ENCODE measurements at regions not wholly inside any gene's neighbourhood (a gene's known extent, or its start where the extent isn't known, plus 50 kb on each side); places are given as distances from the start of the nearest gene placed in this dataset.

DNA sequence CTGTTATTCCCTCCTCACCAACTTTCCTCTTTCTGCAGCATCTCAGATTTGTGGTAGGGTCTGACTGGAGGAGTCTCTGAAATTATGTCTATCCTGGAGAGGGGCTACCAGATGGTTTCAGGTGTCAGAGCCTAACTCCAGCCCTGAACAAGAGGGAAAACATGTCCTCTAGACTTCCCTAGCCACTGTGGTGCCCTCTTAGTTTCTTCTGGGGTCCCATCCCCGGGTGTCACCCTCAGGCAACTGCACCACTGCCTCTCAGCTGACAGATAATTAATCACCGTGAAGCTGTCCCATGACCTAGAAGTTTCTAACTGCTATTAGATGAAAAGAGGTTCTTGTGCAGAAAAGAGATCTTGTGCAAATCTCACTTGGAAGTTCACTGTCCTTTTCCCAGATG, 95.1 kb upstream of the CELF4 start:
- no peak overlapping the region for H3K27ac ChIP-seq (ENCODE audit: low read depth, low read length)
- ChIA-PET CTCF (no interaction called here), POLR2A (no interaction called here)
- Mint-ChIP-seq H3K4me3 (no peak overlapping the region), H3K36me3 (no peaks in the 10 kb centered on the region), H3K27ac (no peak overlapping the region), H3K4me1 (no peaks in the 10 kb centered on the region), H3K27me3 (peaks cover 0 to 1% of the 10 kb centered on the region in 2 donors), H3K9me3 (peaks cover 0 to 15% (median 5%) of the 10 kb centered on the region in 5 donors)
- H3K4me3 ChIP-seq (ENCODE audit: low read length) = no peak overlapping the region
- DNase-seq = no peak
- H3K9me3 ChIP-seq (ENCODE audit: low read length) = no peaks in the 10 kb centered on the region
- H3K27me3 ChIP-seq (ENCODE audit: insufficient read depth, low read length, poor library complexity, severe bottlenecking) = no peaks in the 10 kb centered on the region
- H3K36me3 ChIP-seq (ENCODE audit: insufficient read depth, low read length) = no peaks in the 10 kb centered on the region
- H3K4me1 ChIP-seq (ENCODE audit: insufficient read depth, low read length) = no peaks in the 10 kb centered on the region

DNA sequence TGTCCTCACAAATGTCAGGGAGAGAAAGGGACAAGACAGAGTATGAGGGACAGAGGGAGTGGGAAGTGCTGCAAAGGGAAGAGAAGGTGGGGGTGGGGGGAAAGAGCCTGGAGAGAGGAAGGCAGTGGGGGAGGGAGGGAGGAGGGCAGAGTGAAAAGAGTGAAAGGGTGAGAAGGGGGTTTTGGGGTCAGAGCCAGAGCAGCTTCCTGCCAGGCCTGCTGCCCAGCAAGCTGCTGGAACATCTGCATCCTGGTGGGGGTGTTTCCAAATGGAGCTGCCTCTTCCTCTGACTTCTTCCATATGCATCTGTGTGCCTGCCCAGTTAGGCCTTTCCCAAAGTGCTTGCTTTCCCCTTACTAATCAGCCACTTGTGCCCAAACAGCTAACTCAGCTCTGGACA, 94.3 kb upstream of the CELF4 start:
- Histone ChIP-seq H3K27ac (ENCODE audit: low read depth, low read length) (no peak overlapping the region), H3K4me3 (ENCODE audit: low read length) (no peak overlapping the region), H3K36me3 (ENCODE audit: insufficient read depth, low read length) (no peaks in the 10 kb centered on the region), H3K4me1 (ENCODE audit: insufficient read depth, low read length) (no peaks in the 10 kb centered on the region), H3K27me3 (ENCODE audit: insufficient read depth, low read length, poor library complexity, severe bottlenecking) (no peaks in the 10 kb centered on the region), H3K9me3 (ENCODE audit: low read length) (no peaks in the 10 kb centered on the region)
- Mint-ChIP-seq H3K4me1 (no peaks in the 10 kb centered on the region), H3K9me3 (peaks cover 0 to 15% (median 5%) of the 10 kb centered on the region in 5 donors), H3K36me3 (no peaks in the 10 kb centered on the region), H3K27me3 (peaks cover 0 to 1% of the 10 kb centered on the region in 2 donors), H3K27ac (no peak overlapping the region), H3K4me3 (no peak overlapping the region)
- POLR2A ChIA-PET = no interaction called here
- no peak for DNase-seq
- CTCF ChIA-PET = no interaction called here

DNA sequence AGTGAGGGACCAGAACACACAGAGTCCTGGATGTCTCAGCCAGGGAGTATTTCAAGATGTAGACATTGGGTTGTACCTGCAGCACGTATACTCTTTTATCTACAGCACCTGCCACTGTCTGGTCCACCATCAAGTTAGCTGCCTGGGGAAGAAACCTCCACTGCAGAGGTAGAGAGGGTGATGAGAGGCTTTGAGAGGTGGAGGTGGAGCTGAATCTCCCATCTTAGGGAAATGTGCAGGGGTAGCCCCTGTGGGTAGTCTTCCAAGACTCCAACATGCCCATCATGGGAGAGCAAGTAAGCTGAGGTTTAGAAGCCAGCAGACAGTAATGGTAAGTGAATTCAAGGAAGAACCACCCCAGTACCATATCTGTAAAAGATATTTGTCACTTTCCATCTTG, 93.3 kb upstream of the CELF4 start:
- Mint-ChIP-seq H3K4me1 (no peaks in the 10 kb centered on the region), H3K36me3 (no peaks in the 10 kb centered on the region), H3K9me3 (peaks cover 0 to 15% (median 5%) of the 10 kb centered on the region in 5 donors), H3K4me3 (no peak overlapping the region), H3K27ac (no peak overlapping the region), H3K27me3 (peaks cover 0 to 3% of the 10 kb centered on the region in 2 donors)
- ChIA-PET CTCF (no interaction called here), POLR2A (no interaction called here)
- Histone ChIP-seq H3K4me1 (ENCODE audit: insufficient read depth, low read length) (no peaks in the 10 kb centered on the region), H3K27me3 (ENCODE audit: insufficient read depth, low read length, poor library complexity, severe bottlenecking) (no peaks in the 10 kb centered on the region), H3K4me3 (ENCODE audit: low read length) (no peak overlapping the region), H3K27ac (ENCODE audit: low read depth, low read length) (no peak overlapping the region), H3K9me3 (ENCODE audit: low read length) (no peaks in the 10 kb centered on the region), H3K36me3 (ENCODE audit: insufficient read depth, low read length) (no peaks in the 10 kb centered on the region)
- DNase-seq = no peak

DNA sequence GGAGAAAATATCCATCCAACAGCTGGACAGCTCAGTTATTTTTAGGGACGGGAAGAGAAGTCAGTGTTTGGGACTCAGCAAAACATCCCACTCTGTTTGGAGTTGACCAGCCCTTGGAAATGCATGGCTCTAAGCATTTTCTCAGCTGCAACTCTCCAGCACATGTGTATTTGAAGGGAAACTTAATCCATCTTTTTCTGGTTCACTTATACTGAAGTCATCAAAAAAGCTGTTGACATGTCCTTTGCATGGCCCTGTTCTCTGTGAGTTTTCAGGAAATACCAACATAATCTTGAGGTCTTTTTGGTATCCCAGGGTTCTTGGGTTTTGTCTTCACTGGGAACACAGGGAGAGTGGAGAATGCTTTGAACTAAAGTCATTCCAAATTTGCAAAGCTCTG, 91.9 kb upstream of the CELF4 start:
- POLR2A ChIA-PET = no interaction called here
- H3K36me3 ChIP-seq (ENCODE audit: insufficient read depth, low read length) = no peaks in the 10 kb centered on the region
- no peaks in the 10 kb centered on the region for H3K9me3 ChIP-seq (ENCODE audit: low read length)
- H3K4me1 Mint-ChIP-seq = no peaks in the 10 kb centered on the region
- no peak for DNase-seq
- H3K9me3 Mint-ChIP-seq = peaks cover 0 to 9% (median 2%) of the 10 kb centered on the region in 5 donors
- peaks cover 0 to 3% of the 10 kb centered on the region in 2 donors for H3K27me3 Mint-ChIP-seq
- CTCF ChIA-PET = no interaction called here
- H3K27me3 ChIP-seq (ENCODE audit: insufficient read depth, low read length, poor library complexity, severe bottlenecking) = no peaks in the 10 kb centered on the region
- H3K36me3 Mint-ChIP-seq = no peaks in the 10 kb centered on the region
- H3K4me1 ChIP-seq (ENCODE audit: insufficient read depth, low read length) = no peaks in the 10 kb centered on the region
- no peak overlapping the region for H3K27ac ChIP-seq (ENCODE audit: low read depth, low read length)
- H3K27ac Mint-ChIP-seq = no peak overlapping the region
- H3K4me3 ChIP-seq (ENCODE audit: low read length) = no peak overlapping the region
- no peak overlapping the region for H3K4me3 Mint-ChIP-seq

DNA sequence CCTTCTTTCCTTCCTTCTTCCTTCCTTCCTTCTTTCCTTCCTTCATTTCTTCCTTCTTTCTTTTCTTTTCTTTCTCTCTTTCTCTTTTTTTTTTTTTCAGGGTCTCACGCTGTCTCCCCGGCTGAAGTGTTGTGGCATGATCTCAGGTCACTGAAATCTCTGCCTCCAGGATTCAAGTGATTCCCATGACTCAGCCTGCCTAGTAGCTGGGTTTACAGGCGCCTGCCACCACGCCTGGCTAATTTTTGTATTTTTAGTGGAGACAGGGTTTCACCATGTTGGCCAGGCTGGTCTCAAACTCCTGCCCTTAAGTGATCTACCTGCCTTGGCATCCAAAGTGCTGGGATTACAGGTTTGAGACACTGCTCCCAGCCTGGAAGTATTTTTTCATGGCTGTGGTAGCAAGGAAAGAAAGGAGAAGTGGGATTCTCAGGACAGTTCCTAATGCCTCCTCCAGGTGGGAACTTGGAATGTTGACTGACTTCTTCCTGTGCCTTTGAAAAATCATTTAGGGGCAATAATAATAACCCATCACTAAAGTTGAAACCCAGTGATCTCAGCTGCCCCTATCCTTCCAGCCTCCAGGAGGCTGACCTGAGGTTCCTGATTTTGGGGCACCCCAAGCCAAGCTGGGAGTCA, 89.3 kb upstream of the CELF4 start:
- Histone ChIP-seq H3K4me3 (ENCODE audit: low read length) (no peak overlapping the region), H3K27me3 (ENCODE audit: insufficient read depth, low read length, poor library complexity, severe bottlenecking) (no peaks in the 10 kb centered on the region), H3K27ac (ENCODE audit: low read depth, low read length) (no peak overlapping the region), H3K36me3 (ENCODE audit: insufficient read depth, low read length) (no peaks in the 10 kb centered on the region), H3K4me1 (ENCODE audit: insufficient read depth, low read length) (no peaks in the 10 kb centered on the region), H3K9me3 (ENCODE audit: low read length) (no peaks in the 10 kb centered on the region)
- Mint-ChIP-seq H3K9me3 (peaks cover 0 to 11% (median 5%) of the 10 kb centered on the region in 5 donors), H3K4me1 (no peaks in the 10 kb centered on the region), H3K27me3 (peaks cover 0 to 1% of the 10 kb centered on the region in 2 donors), H3K27ac (no peak overlapping the region), H3K36me3 (no peaks in the 10 kb centered on the region), H3K4me3 (no peak overlapping the region)
- ChIA-PET CTCF (no interaction called here), POLR2A (no interaction called here)
- DNase-seq = no peak

DNA sequence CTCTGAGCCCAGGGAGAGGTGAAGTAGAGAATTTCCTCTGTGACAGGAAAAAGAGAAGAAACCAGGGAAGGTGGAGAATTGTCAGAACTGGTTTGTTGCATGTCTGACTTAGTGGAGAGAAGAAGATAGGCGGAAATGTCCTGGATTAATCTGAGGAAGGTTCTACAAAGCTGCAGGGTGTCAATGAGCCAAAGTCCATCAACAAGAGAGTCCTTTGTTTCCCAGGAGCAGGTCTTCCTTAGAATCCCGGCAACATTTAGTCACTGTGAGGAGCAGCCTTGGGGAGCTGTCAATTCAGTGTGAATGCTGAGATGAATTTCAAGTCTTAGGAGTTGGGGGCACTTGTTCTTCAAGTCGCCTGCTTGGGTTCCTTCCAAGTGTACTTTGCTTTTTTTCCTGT, 88.4 kb upstream of the CELF4 start:
- Histone ChIP-seq H3K27ac (ENCODE audit: low read depth, low read length) (no peak overlapping the region), H3K27me3 (ENCODE audit: insufficient read depth, low read length, poor library complexity, severe bottlenecking) (no peaks in the 10 kb centered on the region), H3K9me3 (ENCODE audit: low read length) (no peaks in the 10 kb centered on the region), H3K4me1 (ENCODE audit: insufficient read depth, low read length) (no peaks in the 10 kb centered on the region), H3K36me3 (ENCODE audit: insufficient read depth, low read length) (no peaks in the 10 kb centered on the region), H3K4me3 (ENCODE audit: low read length) (no peak overlapping the region)
- Mint-ChIP-seq H3K4me3 (no peak overlapping the region), H3K27me3 (peaks cover 0 to 1% of the 10 kb centered on the region in 2 donors), H3K9me3 (peaks cover 4 to 15% (median 9%) of the 10 kb centered on the region in 5 donors), H3K36me3 (no peaks in the 10 kb centered on the region), H3K4me1 (no peaks in the 10 kb centered on the region), H3K27ac (no peak overlapping the region)
- DNase-seq = no peak
- CTCF ChIA-PET = no interaction called here
- POLR2A ChIA-PET = no interaction called here

DNA sequence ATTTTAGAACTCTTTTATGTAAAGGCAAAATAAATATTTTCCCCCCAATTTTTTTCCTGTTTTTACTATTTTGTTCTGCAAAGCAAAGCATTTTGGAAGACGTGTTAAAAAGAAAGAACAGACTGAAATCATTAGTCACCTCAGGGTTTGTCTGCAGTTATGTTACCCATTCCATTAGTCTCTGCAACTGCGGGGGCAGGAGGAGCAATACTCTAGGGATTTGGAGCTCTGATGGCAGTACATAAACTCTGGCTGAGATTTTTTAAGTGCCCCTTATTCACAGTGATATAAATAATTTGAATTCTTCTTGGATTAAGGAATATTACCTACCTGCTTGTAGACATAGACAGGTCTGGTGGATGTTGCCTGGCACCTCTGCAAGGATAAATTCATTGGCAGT, 88.0 kb upstream of the CELF4 start:
- H3K4me1 ChIP-seq (ENCODE audit: insufficient read depth, low read length) = no peaks in the 10 kb centered on the region
- H3K4me3 ChIP-seq (ENCODE audit: low read length) = no peak overlapping the region
- Mint-ChIP-seq H3K27ac (no peak overlapping the region), H3K9me3 (peaks cover 4 to 14% (median 9%) of the 10 kb centered on the region in 5 donors), H3K27me3 (peaks cover 0 to 1% of the 10 kb centered on the region in 2 donors), H3K4me1 (no peaks in the 10 kb centered on the region), H3K36me3 (no peaks in the 10 kb centered on the region), H3K4me3 (no peak overlapping the region)
- POLR2A ChIA-PET = no interaction called here
- CTCF ChIA-PET = no interaction called here
- H3K36me3 ChIP-seq (ENCODE audit: insufficient read depth, low read length) = no peaks in the 10 kb centered on the region
- no peaks in the 10 kb centered on the region for H3K9me3 ChIP-seq (ENCODE audit: low read length)
- no peak for DNase-seq
- H3K27me3 ChIP-seq (ENCODE audit: insufficient read depth, low read length, poor library complexity, severe bottlenecking) = no peaks in the 10 kb centered on the region
- H3K27ac ChIP-seq (ENCODE audit: low read depth, low read length) = no peak overlapping the region

DNA sequence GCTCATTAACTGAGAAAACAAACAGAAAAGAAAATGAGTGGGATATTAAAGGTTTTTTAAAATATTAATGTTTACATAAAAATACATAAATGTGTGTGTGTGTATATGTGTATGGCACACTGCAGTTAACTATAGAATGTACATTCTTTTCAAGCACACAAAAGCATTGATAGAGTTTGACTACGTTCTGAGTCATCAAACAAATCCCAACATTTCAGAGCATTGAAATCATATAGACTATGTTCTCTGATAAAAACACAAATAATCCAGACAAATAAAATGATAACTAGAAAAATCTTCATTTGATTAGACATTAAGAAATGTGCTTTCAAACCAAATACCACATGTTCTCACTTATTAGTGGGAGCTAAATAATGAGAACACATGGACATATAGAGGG, 84.3 kb upstream of the CELF4 start:
- DNase-seq = no peak
- Histone ChIP-seq H3K4me3 (ENCODE audit: low read length) (no peak overlapping the region), H3K27ac (ENCODE audit: low read depth, low read length) (no peak overlapping the region), H3K4me1 (ENCODE audit: insufficient read depth, low read length) (no peaks in the 10 kb centered on the region), H3K9me3 (ENCODE audit: low read length) (no peaks in the 10 kb centered on the region), H3K36me3 (ENCODE audit: insufficient read depth, low read length) (no peaks in the 10 kb centered on the region), H3K27me3 (ENCODE audit: insufficient read depth, low read length, poor library complexity, severe bottlenecking) (no peaks in the 10 kb centered on the region)
- POLR2A ChIA-PET = no interaction called here
- Mint-ChIP-seq H3K27me3 (peaks cover 0 to 1% of the 10 kb centered on the region in 2 donors), H3K9me3 (peaks cover 14 to 26% (median 25%) of the 10 kb centered on the region in 5 donors), H3K4me1 (no peaks in the 10 kb centered on the region), H3K4me3 (no peak overlapping the region), H3K27ac (no peak overlapping the region), H3K36me3 (no peaks in the 10 kb centered on the region)
- CTCF ChIA-PET = no interaction called here

DNA sequence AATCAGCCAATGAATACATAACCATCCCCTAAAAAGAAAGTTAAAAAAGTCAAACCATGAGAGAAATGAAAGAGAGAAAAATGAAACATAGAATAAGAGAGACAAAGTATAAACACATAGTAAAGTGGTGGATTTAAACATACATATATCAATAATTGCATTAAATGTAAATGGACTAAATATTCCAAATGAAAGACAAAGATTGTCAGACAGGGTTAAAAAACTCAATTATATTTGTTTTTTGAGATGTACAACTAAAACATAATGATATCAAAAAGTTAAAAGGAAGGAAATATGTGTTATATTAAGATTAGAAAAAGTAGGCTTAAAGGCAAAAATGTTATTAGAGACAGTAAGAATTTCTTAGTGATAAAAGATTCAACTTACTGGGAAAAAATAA, 83.8 kb upstream of the CELF4 start:
- H3K36me3 Mint-ChIP-seq = no peaks in the 10 kb centered on the region

More for the DNA sequence above, 83.8 kb upstream of the CELF4 start:
- no peak for DNase-seq
- H3K4me1 Mint-ChIP-seq = no peaks in the 10 kb centered on the region
- peaks cover 14 to 28% (median 25%) of the 10 kb centered on the region in 5 donors for H3K9me3 Mint-ChIP-seq
- CTCF ChIA-PET = no interaction called here
- POLR2A ChIA-PET = no interaction called here
- H3K4me3 ChIP-seq (ENCODE audit: low read length) = no peak overlapping the region
- H3K4me3 Mint-ChIP-seq = no peak overlapping the region
- no peaks in the 10 kb centered on the region for H3K27me3 ChIP-seq (ENCODE audit: insufficient read depth, low read length, poor library complexity, severe bottlenecking)
- H3K4me1 ChIP-seq (ENCODE audit: insufficient read depth, low read length) = no peaks in the 10 kb centered on the region
- H3K36me3 ChIP-seq (ENCODE audit: insufficient read depth, low read length) = no peaks in the 10 kb centered on the region
- H3K9me3 ChIP-seq (ENCODE audit: low read length) = no peaks in the 10 kb centered on the region
- no peaks in the 10 kb centered on the region for H3K27me3 Mint-ChIP-seq
- H3K27ac Mint-ChIP-seq = no peak overlapping the region
- no peak overlapping the region for H3K27ac ChIP-seq (ENCODE audit: low read depth, low read length)

Measured in CD8-positive, alpha-beta memory T cell (primary cell).